ENCODE measurements at regions not wholly inside any gene's neighbourhood (a gene's known extent, or its start where the extent isn't known, plus 50 kb on each side); places are given as distances from the start of the nearest gene placed in this dataset.

DNA sequence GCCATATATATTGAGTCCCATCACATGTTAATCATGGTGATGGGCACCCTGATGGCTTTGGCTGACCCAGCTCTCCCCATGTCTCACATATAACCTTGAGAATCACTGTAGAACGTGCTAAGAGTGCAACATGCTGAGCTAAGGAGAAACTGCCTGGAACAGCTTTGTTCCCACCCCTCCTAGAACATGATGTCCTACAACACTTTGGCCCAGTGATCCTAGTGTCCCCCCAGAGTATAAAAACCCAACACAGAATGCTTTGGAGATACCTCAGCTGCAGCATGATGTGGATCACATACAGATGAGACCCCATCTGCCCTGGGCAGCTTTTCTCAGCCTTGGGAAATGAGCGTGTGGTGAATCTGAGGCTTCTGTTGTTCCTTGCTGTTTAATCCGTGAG is 343.5 kb downstream of the NFIB start:
- no peak overlapping the region for H4K5ac ChIP-seq (ENCODE audit: insufficient read length, low read depth, low read length)
- Mint-ChIP-seq H3K4me3 (no peak overlapping the region), H3K4me1 (peaks cover 0 to 11% of the 10 kb centered on the region in 2 experiments; a peak in 2 of 4 replicates), H3K27ac (no peak overlapping the region), H3K36me3 (ENCODE audit: insufficient read depth in 1 of 3, low read depth in 3 of 3) (no peaks in the 10 kb centered on the region), H3K9me3 (no peaks in the 10 kb centered on the region), H3K27me3 (ENCODE audit: low read depth) (no peaks in the 10 kb centered on the region)
- no peaks in the 10 kb centered on the region for H3K79me2 ChIP-seq (ENCODE audit: insufficient read depth, low read length)
- H3K23ac ChIP-seq (ENCODE audit: insufficient read length, low read depth, low read length): no peak overlapping the region
- TF ChIP-seq, protein P1, sequence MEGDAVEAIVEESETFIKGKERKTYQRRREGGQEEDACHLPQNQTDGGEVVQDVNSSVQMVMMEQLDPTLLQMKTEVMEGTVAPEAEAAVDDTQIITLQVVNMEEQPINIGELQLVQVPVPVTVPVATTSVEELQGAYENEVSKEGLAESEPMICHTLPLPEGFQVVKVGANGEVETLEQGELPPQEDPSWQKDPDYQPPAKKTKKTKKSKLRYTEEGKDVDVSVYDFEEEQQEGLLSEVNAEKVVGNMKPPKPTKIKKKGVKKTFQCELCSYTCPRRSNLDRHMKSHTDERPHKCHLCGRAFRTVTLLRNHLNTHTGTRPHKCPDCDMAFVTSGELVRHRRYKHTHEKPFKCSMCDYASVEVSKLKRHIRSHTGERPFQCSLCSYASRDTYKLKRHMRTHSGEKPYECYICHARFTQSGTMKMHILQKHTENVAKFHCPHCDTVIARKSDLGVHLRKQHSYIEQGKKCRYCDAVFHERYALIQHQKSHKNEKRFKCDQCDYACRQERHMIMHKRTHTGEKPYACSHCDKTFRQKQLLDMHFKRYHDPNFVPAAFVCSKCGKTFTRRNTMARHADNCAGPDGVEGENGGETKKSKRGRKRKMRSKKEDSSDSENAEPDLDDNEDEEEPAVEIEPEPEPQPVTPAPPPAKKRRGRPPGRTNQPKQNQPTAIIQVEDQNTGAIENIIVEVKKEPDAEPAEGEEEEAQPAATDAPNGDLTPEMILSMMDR (conservative IDR thresholded peaks at IDR 0.05): no peak
- no peak overlapping the region for H3T11ph ChIP-seq (ENCODE audit: low read length)
- H3K27ac ChIP-seq (ENCODE audit: insufficient read length, low read depth, low read length): no peak overlapping the region
- no peak overlapping the region for H2BK15ac ChIP-seq (ENCODE audit: low read depth, low read length)
- no peak overlapping the region for H3K4me2 ChIP-seq (ENCODE audit: insufficient read depth, insufficient read length, low read length)
- WGBS (ENCODE audit: extremely low coverage, insufficient read length, low lambda C conversion rate): no CpG with 5 or more reads among the region's 3 CpGs
- no peaks in the 10 kb centered on the region for H3K9me3 ChIP-seq (ENCODE audit: control insufficient read depth, low read depth, low read length)
- no peaks in the 10 kb centered on the region for H4K20me1 ChIP-seq (ENCODE audit: control insufficient read depth, insufficient read depth, insufficient read length)
- no peaks in the 10 kb centered on the region for H3K23me2 ChIP-seq (ENCODE audit: insufficient read length, low read depth, low read length, poor library complexity, severe bottlenecking)
- no peak overlapping the region for H2BK12ac ChIP-seq (ENCODE audit: insufficient read length, low read depth, low read length)
- no peaks in the 10 kb centered on the region for H3K27me3 ChIP-seq (ENCODE audit: insufficient read depth, low read length)
- no peak overlapping the region for H2BK20ac ChIP-seq (ENCODE audit: low read depth, low read length, poor library complexity, severe bottlenecking)
- no peak overlapping the region for H2AFZ ChIP-seq (ENCODE audit: low read length)
- H3K4ac ChIP-seq (ENCODE audit: low read depth, low read length): no peak overlapping the region
- no peak overlapping the region for H3K56ac ChIP-seq (ENCODE audit: insufficient read length, low read depth, low read length)
- no peak for DNase-seq
- no peak overlapping the region for H3K18ac ChIP-seq (ENCODE audit: insufficient read length, low read depth, low read length)
- H3K9ac ChIP-seq (ENCODE audit: extremely low read depth, insufficient read length, low read length): no peak overlapping the region
- no peak overlapping the region for H4K8ac ChIP-seq (replicated peaks; ENCODE audit: insufficient read length, low read depth, low read length)
- H2BK5ac ChIP-seq (ENCODE audit: insufficient read length, low read length): no peak overlapping the region
- H2AK5ac ChIP-seq (ENCODE audit: insufficient read length, low read length): no peak overlapping the region
- no peak overlapping the region for H4K91ac ChIP-seq (ENCODE audit: insufficient read length, low read depth, low read length)
- no peaks in the 10 kb centered on the region for H3K4me1 ChIP-seq (ENCODE audit: insufficient read depth, low read length)
- no peak overlapping the region for H2BK120ac ChIP-seq (ENCODE audit: low read depth, low read length, poor library complexity, severe bottlenecking)
- no peak overlapping the region for H3K14ac ChIP-seq (ENCODE audit: insufficient read depth, low read length)
- no peaks in the 10 kb centered on the region for H3K79me1 ChIP-seq (ENCODE audit: insufficient read depth, low read depth, low read length, poor library complexity, severe bottlenecking)
